HCT116 (cell line): ENCODE measurements at regions not wholly inside any gene's neighbourhood (a gene's known extent, or its start where the extent isn't known, plus 50 kb on each side); places are given as distances from the start of the nearest gene placed in this dataset.

ENCODE experiments used
- ATAC-seq: fragments of 200-7000 bp; cut with Tn5 transposase; 2 replicates; pipeline ENCODE4 v1.9.1; 2020; ENCODE audit warnings: mild to moderate bottlenecking, moderate library complexity
- BruUV-seq: library from RNA; stranded (reverse); fragments of 400-500 nt; replicated peaks from 2 replicates; lab custom pipeline; 2021; lab: Mats Ljungman, UMichigan
- CTCF ChIA-PET: fragments of 300-600 bp; sonication (Branson Sonifier 250); formaldehyde crosslinking; loops from one replicate; lab custom pipeline; 2021; ENCODE audit warnings: antibody characterized with exemption; lab: Charles Lee
- POLR2A ChIA-PET: fragments of 300-600, 350-600 bp; sonication (Branson Sonifier 250); formaldehyde crosslinking; loops from one replicate; lab custom pipeline; 2021; ENCODE audit warnings: antibody characterized with exemption; lab: Charles Lee
- RAD21 ChIA-PET, 2 experiments: fragments of 300-600 bp; sonication (Branson Sonifier 250); formaldehyde crosslinking; loops; one replicate each; lab custom pipeline; 2023; ENCODE audit warnings: low total read pairs in 2 of 2; ENCODE audit not compliant: uncharacterized antibody in 2 of 2, unreplicated experiment in 2 of 2, low non-redundant PET in 1 of 2; lab: Charles Lee
- DNase-seq: peaks from one replicate; pipeline ENCODE4 v3.0.0-alpha.2; 2010; ENCODE audit warnings: low read depth, low spot score
- H2AFZ ChIP-seq: fragments of 200-600 bp; shearing (Covaris generic), sonication (generic); 2 replicates; pipeline ENCODE4 v1.6.1; 2017; ENCODE audit warnings: low read depth, mixed run types, mixed read lengths, antibody characterized with exemption, low read length; ENCODE audit not compliant: poor library complexity, severe bottlenecking
- H3K27ac ChIP-seq: 2 replicates; pipeline ENCODE4 v1.5.1; 2012; ENCODE audit warnings: low read depth, low read length
- H3K27me3 ChIP-seq: fragments of 200-600 bp; sonication (generic); 2 replicates; pipeline ENCODE4 v1.6.1; 2016; ENCODE audit warnings: mixed run types, low read length, mixed read lengths; ENCODE audit not compliant: insufficient read depth
- H3K36me3 ChIP-seq, 2 experiments: fragments of 200-500 bp in 1 of 2; fragments of 200-600 bp in 1 of 2; sonication (Bioruptor generic) in 1 of 2; sonication (generic) in 1 of 2; 2 replicates each; pipeline versions ENCODE4 v1.5.1 to v1.6.1; 2014 to 2016; ENCODE audit warnings: low read length in 2 of 2, inconsistent platforms in 1 of 2, mixed read lengths in 1 of 2, mixed run types in 1 of 2; ENCODE audit not compliant: insufficient read depth in 2 of 2, control insufficient read depth in 1 of 2
- H3K4me1 ChIP-seq, 2 experiments: fragments of 200-600 bp in 1 of 2; sonication (generic) in 1 of 2; 2 replicates each; pipeline versions ENCODE4 v1.5.1 to v1.6.1; 2012 to 2017; ENCODE audit warnings: low read length in 2 of 2, inconsistent platforms in 1 of 2, mild to moderate bottlenecking in 1 of 2, mixed read lengths in 1 of 2, mixed run types in 1 of 2, moderate library complexity in 1 of 2; ENCODE audit not compliant: insufficient read depth in 2 of 2, control insufficient read depth in 1 of 2
- H3K4me2 ChIP-seq: fragments of 200-600 bp; sonication (generic); 2 replicates; pipeline ENCODE4 v1.6.1; 2017; ENCODE audit warnings: mixed run types, low read length, mixed read lengths
- H3K4me3 ChIP-seq, 2 experiments: fragments of 200-600 bp in 1 of 2; sonication (generic) in 1 of 2; replicated peaks in 1 of 2; 2 replicates each; pipeline ENCODE4 v1.5.1; 2011 to 2016; ENCODE audit warnings: low read length in 2 of 2, control low read depth in 1 of 2, low read depth in 1 of 2, mild to moderate bottlenecking in 1 of 2, mixed read lengths in 1 of 2, mixed run types in 1 of 2
- H3K79me2 ChIP-seq: fragments of 200-600 bp; sonication (generic); 2 replicates; pipeline ENCODE4 v1.6.1; 2017; ENCODE audit warnings: mild to moderate bottlenecking, mixed run types, low read length, moderate library complexity, mixed read lengths; ENCODE audit not compliant: insufficient read depth
- H3K9ac ChIP-seq: fragments of 200-600 bp; sonication (generic); 2 replicates; pipeline ENCODE4 v1.6.1; 2016; ENCODE audit warnings: low read length, mixed read lengths
- H3K9me2 ChIP-seq: fragments of 200-600 bp; sonication (generic), shearing (Covaris generic); 2 replicates; pipeline ENCODE4 v1.6.1; 2017; ENCODE audit warnings: mixed run types, mild to moderate bottlenecking, moderate library complexity; ENCODE audit not compliant: insufficient read depth
- H3K9me3 ChIP-seq, 2 experiments: fragments of 200-500 bp in 1 of 2; fragments of 200-600 bp in 1 of 2; sonication (Bioruptor generic) in 1 of 2; sonication (generic) in 1 of 2; 2 replicates each; pipeline ENCODE4 v1.6.1; 2014 to 2017; ENCODE audit warnings: low read length in 2 of 2, mixed read lengths in 2 of 2, inconsistent platforms in 1 of 2, low read depth in 1 of 2, mild to moderate bottlenecking in 1 of 2, mixed run types in 1 of 2, moderate library complexity in 1 of 2; ENCODE audit not compliant: control insufficient read depth in 1 of 2, insufficient read depth in 1 of 2
- H4K20me1 ChIP-seq: fragments of 200-600 bp; sonication (generic), shearing (Covaris generic); 2 replicates; pipeline ENCODE4 v1.6.1; 2017; ENCODE audit warnings: mixed run types, mild to moderate bottlenecking, moderate library complexity; ENCODE audit not compliant: insufficient read depth
- CEBPB ChIP-seq: IDR thresholded peaks from 2 replicates; pipeline ENCODE4 v1.6.1; 2012; ENCODE audit warnings: low read depth
- EZH2phosphoT487 ChIP-seq: fragments of 200-600 bp; IDR thresholded peaks from 2 replicates; pipeline ENCODE4 v1.6.1; 2018; ENCODE audit warnings: antibody characterized with exemption, borderline replicate concordance
- SP1 ChIP-seq: IDR thresholded peaks from 2 replicates; pipeline ENCODE4 v1.6.1; 2012; ENCODE audit warnings: low read depth
- intact Hi-C: fragments of 100-400 bp; cut with micrococcal nuclease; formaldehyde crosslinking; loops from 2 replicates; pipeline ENCODE4 v1.10.0; 2022
- TF ChIP-seq, protein P1 (sequence below): IDR thresholded peaks from 2 replicates; pipeline ENCODE4 v1.6.1; 2011; ENCODE audit warnings: mild to moderate bottlenecking, low read length, moderate library complexity; ENCODE audit not compliant: insufficient replicate concordance; ENCODE audit errors: extremely low read depth
- TF ChIP-seq, protein P2 (sequence below): IDR thresholded peaks from 2 replicates; pipeline ENCODE4 v1.6.1; 2012; ENCODE audit warnings: low read depth
- TF ChIP-seq, protein P3 (sequence below), 3 experiments: fragments of 200-600 bp in 1 of 3; sonication (generic) in 1 of 3; IDR thresholded peaks in 2 of 3; conservative IDR thresholded peaks in 1 of 3; 2 replicates each; pipeline ENCODE4 v1.5.1; 2012 to 2017; ENCODE audit warnings: low read depth in 2 of 3, low read length in 2 of 3, antibody characterized with exemption in 1 of 3, borderline replicate concordance in 1 of 3, control low read depth in 1 of 3, mild to moderate bottlenecking in 1 of 3, mixed read lengths in 1 of 3, mixed run types in 1 of 3, moderate library complexity in 1 of 3; ENCODE audit not compliant: insufficient read depth in 1 of 3

DNA sequence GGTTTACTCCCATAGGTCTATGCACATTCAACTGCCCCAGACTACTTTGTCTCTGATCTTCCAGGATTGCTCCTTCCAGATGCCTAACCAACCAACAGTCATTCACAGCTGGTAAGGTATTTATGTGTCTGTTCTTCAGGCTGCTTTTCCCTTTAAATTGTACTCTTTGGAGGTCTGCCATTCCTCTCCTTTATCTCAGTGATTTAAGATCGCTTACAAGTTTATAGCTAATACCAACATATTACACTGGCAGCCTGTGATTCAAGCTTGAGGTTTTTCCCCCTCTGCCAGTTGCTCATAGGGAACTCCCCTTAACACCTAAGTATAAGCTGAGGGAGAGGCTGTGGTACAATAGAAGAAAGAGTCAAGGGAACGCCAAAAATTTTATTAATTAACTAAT is 711.7 kb upstream of the EDIL3 start (continued):
- TF ChIP-seq, protein P1, sequence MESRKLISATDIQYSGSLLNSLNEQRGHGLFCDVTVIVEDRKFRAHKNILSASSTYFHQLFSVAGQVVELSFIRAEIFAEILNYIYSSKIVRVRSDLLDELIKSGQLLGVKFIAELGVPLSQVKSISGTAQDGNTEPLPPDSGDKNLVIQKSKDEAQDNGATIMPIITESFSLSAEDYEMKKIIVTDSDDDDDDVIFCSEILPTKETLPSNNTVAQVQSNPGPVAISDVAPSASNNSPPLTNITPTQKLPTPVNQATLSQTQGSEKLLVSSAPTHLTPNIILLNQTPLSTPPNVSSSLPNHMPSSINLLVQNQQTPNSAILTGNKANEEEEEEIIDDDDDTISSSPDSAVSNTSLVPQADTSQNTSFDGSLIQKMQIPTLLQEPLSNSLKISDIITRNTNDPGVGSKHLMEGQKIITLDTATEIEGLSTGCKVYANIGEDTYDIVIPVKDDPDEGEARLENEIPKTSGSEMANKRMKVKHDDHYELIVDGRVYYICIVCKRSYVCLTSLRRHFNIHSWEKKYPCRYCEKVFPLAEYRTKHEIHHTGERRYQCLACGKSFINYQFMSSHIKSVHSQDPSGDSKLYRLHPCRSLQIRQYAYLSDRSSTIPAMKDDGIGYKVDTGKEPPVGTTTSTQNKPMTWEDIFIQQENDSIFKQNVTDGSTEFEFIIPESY, result no peak
- TF ChIP-seq, protein P2, sequence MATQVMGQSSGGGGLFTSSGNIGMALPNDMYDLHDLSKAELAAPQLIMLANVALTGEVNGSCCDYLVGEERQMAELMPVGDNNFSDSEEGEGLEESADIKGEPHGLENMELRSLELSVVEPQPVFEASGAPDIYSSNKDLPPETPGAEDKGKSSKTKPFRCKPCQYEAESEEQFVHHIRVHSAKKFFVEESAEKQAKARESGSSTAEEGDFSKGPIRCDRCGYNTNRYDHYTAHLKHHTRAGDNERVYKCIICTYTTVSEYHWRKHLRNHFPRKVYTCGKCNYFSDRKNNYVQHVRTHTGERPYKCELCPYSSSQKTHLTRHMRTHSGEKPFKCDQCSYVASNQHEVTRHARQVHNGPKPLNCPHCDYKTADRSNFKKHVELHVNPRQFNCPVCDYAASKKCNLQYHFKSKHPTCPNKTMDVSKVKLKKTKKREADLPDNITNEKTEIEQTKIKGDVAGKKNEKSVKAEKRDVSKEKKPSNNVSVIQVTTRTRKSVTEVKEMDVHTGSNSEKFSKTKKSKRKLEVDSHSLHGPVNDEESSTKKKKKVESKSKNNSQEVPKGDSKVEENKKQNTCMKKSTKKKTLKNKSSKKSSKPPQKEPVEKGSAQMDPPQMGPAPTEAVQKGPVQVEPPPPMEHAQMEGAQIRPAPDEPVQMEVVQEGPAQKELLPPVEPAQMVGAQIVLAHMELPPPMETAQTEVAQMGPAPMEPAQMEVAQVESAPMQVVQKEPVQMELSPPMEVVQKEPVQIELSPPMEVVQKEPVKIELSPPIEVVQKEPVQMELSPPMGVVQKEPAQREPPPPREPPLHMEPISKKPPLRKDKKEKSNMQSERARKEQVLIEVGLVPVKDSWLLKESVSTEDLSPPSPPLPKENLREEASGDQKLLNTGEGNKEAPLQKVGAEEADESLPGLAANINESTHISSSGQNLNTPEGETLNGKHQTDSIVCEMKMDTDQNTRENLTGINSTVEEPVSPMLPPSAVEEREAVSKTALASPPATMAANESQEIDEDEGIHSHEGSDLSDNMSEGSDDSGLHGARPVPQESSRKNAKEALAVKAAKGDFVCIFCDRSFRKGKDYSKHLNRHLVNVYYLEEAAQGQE, result no peak
- no peak for TF ChIP-seq EZH2phosphoT487
- TF ChIP-seq SP1, result no peak

DNA sequence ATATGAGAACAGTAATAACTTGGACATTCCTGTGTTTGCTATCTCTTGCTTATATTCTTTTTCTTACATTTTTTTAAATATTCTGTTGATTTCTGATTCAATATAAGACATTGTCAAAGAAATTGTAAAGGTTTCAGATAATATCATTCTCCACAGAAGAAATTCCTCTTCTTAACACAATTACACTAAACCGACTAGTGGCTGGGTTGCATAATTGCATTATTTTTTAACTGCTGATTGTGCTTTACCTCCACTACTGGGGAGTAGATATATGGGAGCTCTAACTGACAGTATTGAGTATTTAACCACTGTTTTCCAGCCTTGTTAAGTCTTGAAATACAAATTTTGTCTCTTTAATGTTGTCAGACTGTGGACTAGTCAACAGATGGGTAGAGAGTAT is 723.8 kb upstream of the EDIL3 start:
- ATAC-seq (peak; percentile 47; the same call in 1 of the 2 replicates), DNase-seq (no peak)
- Histone ChIP-seq H3K9ac (no peak overlapping the region), H3K36me3 (no peaks in the 10 kb centered on the region), H3K4me1 (no peaks in the 10 kb centered on the region), H2AFZ (peak overlapping the region; percentile 50), H3K4me2 (no peak overlapping the region), H3K4me3 (no peak overlapping the region), H3K9me2 (peaks cover 4% of the 10 kb centered on the region; the same call in 1 of the 2 replicates), H3K27me3 (no peaks in the 10 kb centered on the region), H3K9me3 (no peaks in the 10 kb centered on the region), H3K79me2 (no peaks in the 10 kb centered on the region), H3K27ac (no peak overlapping the region), H4K20me1 (no peaks in the 10 kb centered on the region)
- no TSS peak for BruUV-seq
- TF ChIP-seq CEBPB, result no peak
- TF ChIP-seq, protein P3, sequence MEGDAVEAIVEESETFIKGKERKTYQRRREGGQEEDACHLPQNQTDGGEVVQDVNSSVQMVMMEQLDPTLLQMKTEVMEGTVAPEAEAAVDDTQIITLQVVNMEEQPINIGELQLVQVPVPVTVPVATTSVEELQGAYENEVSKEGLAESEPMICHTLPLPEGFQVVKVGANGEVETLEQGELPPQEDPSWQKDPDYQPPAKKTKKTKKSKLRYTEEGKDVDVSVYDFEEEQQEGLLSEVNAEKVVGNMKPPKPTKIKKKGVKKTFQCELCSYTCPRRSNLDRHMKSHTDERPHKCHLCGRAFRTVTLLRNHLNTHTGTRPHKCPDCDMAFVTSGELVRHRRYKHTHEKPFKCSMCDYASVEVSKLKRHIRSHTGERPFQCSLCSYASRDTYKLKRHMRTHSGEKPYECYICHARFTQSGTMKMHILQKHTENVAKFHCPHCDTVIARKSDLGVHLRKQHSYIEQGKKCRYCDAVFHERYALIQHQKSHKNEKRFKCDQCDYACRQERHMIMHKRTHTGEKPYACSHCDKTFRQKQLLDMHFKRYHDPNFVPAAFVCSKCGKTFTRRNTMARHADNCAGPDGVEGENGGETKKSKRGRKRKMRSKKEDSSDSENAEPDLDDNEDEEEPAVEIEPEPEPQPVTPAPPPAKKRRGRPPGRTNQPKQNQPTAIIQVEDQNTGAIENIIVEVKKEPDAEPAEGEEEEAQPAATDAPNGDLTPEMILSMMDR (IDR thresholded peaks at IDR 0.05 in 2 of 3, conservative IDR thresholded peaks at IDR 0.05 in 1 of 3; ENCODE audit: borderline replicate concordance in 1 of 3, insufficient read depth in 1 of 3, low read depth in 2 of 3, low read length in 2 of 3), result peak in 2 of 3 experiments; percentile 28 to 44; a peak in 3 of 6 replicates
- ChIA-PET POLR2A (no interaction called here), CTCF (interaction anchor here (0.9 kb wide), 1 partner anchor 14 kb away, joined by 3 read pairs; no protein-coding TSS in a partner anchor), RAD21 (no interaction called here)
- intact Hi-C loops, result no loop called here
